Endothelial cell (in vitro differentiated cells): ENCODE measurements at regions not wholly inside any gene's neighbourhood (a gene's known extent, or its start where the extent isn't known, plus 50 kb on each side); places are given as distances from the start of the nearest gene placed in this dataset.

Source experiments
- DNase-seq: peaks from one replicate; pipeline ENCODE4 v3.0.0; 2021; ENCODE audit warnings: low spot score
- H3K27ac Mint-ChIP-seq: one replicate; pipeline ENCODE4 v1.8.0; 2021; ENCODE audit warnings: mixed read lengths, inconsistent platforms; ENCODE audit not compliant: unreplicated experiment
- H3K27me3 Mint-ChIP-seq: one replicate; pipeline ENCODE4 v1.8.0; 2021; ENCODE audit warnings: mild to moderate bottlenecking, moderate library complexity, mixed read lengths, inconsistent platforms; ENCODE audit not compliant: unreplicated experiment
- H3K36me3 Mint-ChIP-seq: one replicate; pipeline ENCODE4 v1.8.0; 2021; ENCODE audit warnings: mild to moderate bottlenecking, low read depth, mixed read lengths, inconsistent platforms; ENCODE audit not compliant: unreplicated experiment
- H3K4me1 Mint-ChIP-seq: one replicate; pipeline ENCODE4 v1.8.0; 2021; ENCODE audit warnings: mild to moderate bottlenecking, mixed read lengths, inconsistent platforms; ENCODE audit not compliant: unreplicated experiment
- H3K4me3 Mint-ChIP-seq: one replicate; pipeline ENCODE4 v1.8.0; 2021; ENCODE audit warnings: mild to moderate bottlenecking, mixed read lengths, inconsistent platforms; ENCODE audit not compliant: unreplicated experiment
- H3K9me3 Mint-ChIP-seq: one replicate; pipeline ENCODE4 v1.8.0; 2021; ENCODE audit warnings: mixed read lengths, inconsistent platforms; ENCODE audit not compliant: unreplicated experiment
- TF ChIP-seq, protein P1 (sequence below): fragments of 200-600 bp; sonication (generic); IDR thresholded peaks from one replicate; pipeline ENCODE4 v1.5.0; 2021; ENCODE audit warnings: antibody characterized with exemption; ENCODE audit not compliant: unreplicated experiment

- Mint-ChIP-seq H3K4me1 (no peaks in the 10 kb centered on the region), H3K27me3 (no peaks in the 10 kb centered on the region), H3K4me3 (no peak overlapping the region), H3K9me3 (no peaks in the 10 kb centered on the region), H3K27ac (no peak overlapping the region), H3K36me3 (no peaks in the 10 kb centered on the region)
- no peak for DNase-seq
- TF ChIP-seq, protein P1, sequence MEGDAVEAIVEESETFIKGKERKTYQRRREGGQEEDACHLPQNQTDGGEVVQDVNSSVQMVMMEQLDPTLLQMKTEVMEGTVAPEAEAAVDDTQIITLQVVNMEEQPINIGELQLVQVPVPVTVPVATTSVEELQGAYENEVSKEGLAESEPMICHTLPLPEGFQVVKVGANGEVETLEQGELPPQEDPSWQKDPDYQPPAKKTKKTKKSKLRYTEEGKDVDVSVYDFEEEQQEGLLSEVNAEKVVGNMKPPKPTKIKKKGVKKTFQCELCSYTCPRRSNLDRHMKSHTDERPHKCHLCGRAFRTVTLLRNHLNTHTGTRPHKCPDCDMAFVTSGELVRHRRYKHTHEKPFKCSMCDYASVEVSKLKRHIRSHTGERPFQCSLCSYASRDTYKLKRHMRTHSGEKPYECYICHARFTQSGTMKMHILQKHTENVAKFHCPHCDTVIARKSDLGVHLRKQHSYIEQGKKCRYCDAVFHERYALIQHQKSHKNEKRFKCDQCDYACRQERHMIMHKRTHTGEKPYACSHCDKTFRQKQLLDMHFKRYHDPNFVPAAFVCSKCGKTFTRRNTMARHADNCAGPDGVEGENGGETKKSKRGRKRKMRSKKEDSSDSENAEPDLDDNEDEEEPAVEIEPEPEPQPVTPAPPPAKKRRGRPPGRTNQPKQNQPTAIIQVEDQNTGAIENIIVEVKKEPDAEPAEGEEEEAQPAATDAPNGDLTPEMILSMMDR, result no peak
Measured at GRCh38 chrX:129007631-129008030, 515.7 kb downstream of the SMARCA1 start.

GRCh38 chrX:129006491-129006890, 516.8 kb downstream of the SMARCA1 start:
- TF ChIP-seq, protein P1, result no peak
- no peak for DNase-seq
- no peak overlapping the region for H3K4me3 Mint-ChIP-seq
- H3K27me3 Mint-ChIP-seq, result no peaks in the 10 kb centered on the region
- no peaks in the 10 kb centered on the region for H3K4me1 Mint-ChIP-seq
- H3K36me3 Mint-ChIP-seq, result no peaks in the 10 kb centered on the region
- H3K9me3 Mint-ChIP-seq, result no peaks in the 10 kb centered on the region
- no peak overlapping the region for H3K27ac Mint-ChIP-seq

DNA sequence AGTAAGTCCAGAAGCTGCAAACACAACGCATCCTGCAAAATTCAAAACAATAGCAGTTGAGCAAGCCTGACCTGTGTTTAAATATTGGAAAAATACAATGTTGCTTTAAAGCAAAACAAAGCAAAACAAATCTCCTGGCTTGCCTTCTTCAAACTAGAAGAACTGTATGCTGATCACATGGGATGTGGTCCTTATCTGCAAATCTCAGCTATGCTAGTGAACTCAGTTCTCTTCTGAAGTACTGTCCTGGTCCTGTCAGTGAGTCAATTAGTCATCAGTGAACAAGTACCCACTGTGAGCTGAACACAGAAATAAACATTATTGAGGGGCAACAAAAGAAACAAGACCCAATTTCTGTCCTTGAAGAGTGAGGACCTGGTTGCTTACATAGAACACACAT, 522.5 kb downstream of the SMARCA1 start:
- H3K27ac Mint-ChIP-seq, result no peak overlapping the region

DNA sequence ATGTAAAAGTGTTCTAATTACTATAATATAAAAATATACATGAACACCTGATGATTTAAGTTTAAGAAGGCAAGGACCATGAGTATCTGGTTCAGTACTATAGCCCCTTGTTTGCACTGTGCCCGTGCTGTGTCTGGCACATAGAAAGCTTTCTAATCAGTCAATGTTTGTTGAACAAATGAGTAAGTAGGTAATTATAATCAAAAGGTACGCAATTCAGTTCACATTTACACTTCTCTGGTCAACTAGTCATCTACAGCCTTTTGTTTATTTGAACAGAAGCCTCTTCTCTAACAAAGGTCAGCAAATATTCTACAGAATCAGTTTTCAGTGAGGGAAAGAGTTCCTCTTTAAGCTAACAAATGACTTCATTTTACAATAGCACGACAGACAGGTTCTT, 523.3 kb downstream of the SMARCA1 start:
- TF ChIP-seq, protein P1, result no peak
- DNase-seq, result no peak
- no peaks in the 10 kb centered on the region for H3K4me1 Mint-ChIP-seq
- H3K9me3 Mint-ChIP-seq, result no peaks in the 10 kb centered on the region
- no peak overlapping the region for H3K4me3 Mint-ChIP-seq
- no peaks in the 10 kb centered on the region for H3K36me3 Mint-ChIP-seq
- H3K27me3 Mint-ChIP-seq, result no peaks in the 10 kb centered on the region
- no peak overlapping the region for H3K27ac Mint-ChIP-seq

More for the DNA sequence above, 522.5 kb downstream of the SMARCA1 start:
- H3K27me3 Mint-ChIP-seq, result no peaks in the 10 kb centered on the region
- TF ChIP-seq, protein P1, result no peak
- H3K4me3 Mint-ChIP-seq, result no peak overlapping the region
- H3K36me3 Mint-ChIP-seq, result no peaks in the 10 kb centered on the region
- no peaks in the 10 kb centered on the region for H3K9me3 Mint-ChIP-seq
- no peak for DNase-seq
- H3K4me1 Mint-ChIP-seq, result no peaks in the 10 kb centered on the region

GRCh38 chrX:128992107-128992971, 531.0 kb downstream of the SMARCA1 start:
- H3K9me3 Mint-ChIP-seq, result no peaks in the 10 kb centered on the region

More at GRCh38 chrX:128992107-128992971, 531.0 kb downstream of the SMARCA1 start:
- Mint-ChIP-seq H3K36me3 (peaks cover 4% of the 10 kb centered on the region), H3K27me3 (no peaks in the 10 kb centered on the region), H3K4me3 (no peak overlapping the region), H3K4me1 (no peaks in the 10 kb centered on the region), H3K27ac (no peak overlapping the region)
- DNase-seq, result no peak
- TF ChIP-seq, protein P1, result no peak
